ENCODE measurements at regions not wholly inside any gene's neighbourhood (a gene's known extent, or its start where the extent isn't known, plus 50 kb on each side); places are given as distances from the start of the nearest gene placed in this dataset.

DNA sequence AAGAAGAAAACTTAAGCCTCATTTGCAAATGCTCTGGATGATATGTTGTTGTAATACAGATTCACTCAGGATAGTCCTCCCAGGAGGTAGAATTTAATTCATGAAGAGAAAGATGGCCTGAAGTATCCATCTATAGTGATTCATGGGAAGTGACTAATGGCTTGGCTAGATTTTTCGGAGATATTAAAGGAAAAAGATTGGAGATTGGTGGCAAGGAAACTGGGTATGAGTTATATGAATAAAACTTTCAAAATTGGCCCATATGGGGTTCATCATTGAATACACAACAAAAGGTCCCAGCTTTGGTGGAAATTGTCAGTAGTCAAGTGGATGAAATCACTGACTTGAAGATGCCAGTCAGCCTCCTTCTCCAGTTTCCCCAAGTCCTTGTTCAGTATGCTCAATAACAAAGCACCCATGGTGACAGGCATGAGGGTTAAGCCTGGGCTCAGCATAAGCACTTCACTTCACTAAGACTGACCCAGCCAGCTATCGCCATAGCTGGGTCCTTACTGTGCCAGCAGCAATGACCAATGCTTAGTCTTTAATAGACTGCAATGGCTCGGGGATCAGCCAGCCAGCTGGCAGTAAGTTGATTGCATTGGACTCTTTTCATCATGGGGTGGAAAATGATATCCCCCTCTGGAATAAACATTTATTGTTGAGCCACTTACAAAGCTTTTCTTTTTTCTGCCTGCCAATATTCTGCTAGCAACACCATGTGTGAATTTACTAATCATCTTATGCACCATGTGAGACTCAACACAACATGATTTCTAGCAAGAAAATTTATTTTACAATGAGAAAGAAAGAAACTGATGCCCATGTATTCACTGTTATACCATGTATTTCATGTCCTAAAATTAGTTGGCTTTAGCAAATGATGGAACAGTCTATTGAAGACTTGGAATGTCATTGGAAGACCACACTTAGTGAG is 176.6 kb upstream of the TACR1 start:
- TF ChIP-seq, protein P1, sequence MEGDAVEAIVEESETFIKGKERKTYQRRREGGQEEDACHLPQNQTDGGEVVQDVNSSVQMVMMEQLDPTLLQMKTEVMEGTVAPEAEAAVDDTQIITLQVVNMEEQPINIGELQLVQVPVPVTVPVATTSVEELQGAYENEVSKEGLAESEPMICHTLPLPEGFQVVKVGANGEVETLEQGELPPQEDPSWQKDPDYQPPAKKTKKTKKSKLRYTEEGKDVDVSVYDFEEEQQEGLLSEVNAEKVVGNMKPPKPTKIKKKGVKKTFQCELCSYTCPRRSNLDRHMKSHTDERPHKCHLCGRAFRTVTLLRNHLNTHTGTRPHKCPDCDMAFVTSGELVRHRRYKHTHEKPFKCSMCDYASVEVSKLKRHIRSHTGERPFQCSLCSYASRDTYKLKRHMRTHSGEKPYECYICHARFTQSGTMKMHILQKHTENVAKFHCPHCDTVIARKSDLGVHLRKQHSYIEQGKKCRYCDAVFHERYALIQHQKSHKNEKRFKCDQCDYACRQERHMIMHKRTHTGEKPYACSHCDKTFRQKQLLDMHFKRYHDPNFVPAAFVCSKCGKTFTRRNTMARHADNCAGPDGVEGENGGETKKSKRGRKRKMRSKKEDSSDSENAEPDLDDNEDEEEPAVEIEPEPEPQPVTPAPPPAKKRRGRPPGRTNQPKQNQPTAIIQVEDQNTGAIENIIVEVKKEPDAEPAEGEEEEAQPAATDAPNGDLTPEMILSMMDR (IDR thresholded peaks at IDR 0.05): no peak
- TF ChIP-seq POLR2AphosphoS5 (IDR thresholded peaks at IDR 0.05) (no peak), EP300 (IDR thresholded peaks at IDR 0.05) (no peak), POLR2A (IDR thresholded peaks at IDR 0.05) (no peak)

Measured in sigmoid colon (tissue), 4 donors.